Nucleus accumbens (tissue), 56 donors: ENCODE measurements at regions not wholly inside any gene's neighbourhood (a gene's known extent, or its start where the extent isn't known, plus 50 kb on each side); places are given as distances from the start of the nearest gene placed in this dataset.
"Not testable (repeated sequence)": the region's sequence is repeated elsewhere in the genome, so short reads cannot be mapped to it uniquely, and the experiment has no call there.

ENCODE experiments used
- DNase-seq, 56 donors: peaks; one replicate each; lab custom pipeline; 2025; lab: John Stamatoyannopoulos, UW

GRCh38 chr10:78332012-78332411 is 298.3 kb downstream of the RPS24 start:
- peak in 3 of 56 donors; percentile 5 to 27 (median 17) for DNase-seq

DNA sequence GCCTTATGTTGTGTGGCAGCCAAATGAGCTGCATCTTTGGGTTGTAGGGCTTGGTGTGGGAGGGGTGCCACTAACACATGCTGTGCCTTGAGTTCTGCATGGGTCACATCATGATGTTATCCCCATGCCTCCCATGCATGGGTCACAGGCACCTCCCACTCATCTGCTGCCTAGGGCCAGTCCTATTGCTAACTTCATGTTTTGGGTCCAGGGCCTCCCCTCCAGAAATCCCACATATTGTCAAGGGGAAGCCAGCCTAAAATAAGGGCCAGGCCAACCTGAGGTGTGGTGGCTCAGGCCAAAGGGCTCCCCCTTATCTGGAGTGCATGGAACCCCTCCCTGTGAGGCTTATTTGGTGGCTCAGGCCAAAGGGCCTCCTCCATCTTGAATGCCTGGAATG is 299.0 kb downstream of the RPS24 start:
- no peak for DNase-seq

- no peak for DNase-seq
Observed at GRCh38 chr10:78333362-78334143, 299.9 kb downstream of the RPS24 start.

GRCh38 chr10:78335371-78335690 is 301.7 kb downstream of the RPS24 start:
- DNase-seq: no peak

- peak in 24 of 56 donors; percentile 12 to 61 (median 36) for DNase-seq
Observed at GRCh38 chr10:78335691-78336401, 302.2 kb downstream of the RPS24 start.

GRCh38 chr10:78336402-78336791 is 302.7 kb downstream of the RPS24 start:
- no peak for DNase-seq

- DNase-seq: no peak
Observed at GRCh38 chr10:78337016-78337415, 303.4 kb downstream of the RPS24 start.

DNA sequence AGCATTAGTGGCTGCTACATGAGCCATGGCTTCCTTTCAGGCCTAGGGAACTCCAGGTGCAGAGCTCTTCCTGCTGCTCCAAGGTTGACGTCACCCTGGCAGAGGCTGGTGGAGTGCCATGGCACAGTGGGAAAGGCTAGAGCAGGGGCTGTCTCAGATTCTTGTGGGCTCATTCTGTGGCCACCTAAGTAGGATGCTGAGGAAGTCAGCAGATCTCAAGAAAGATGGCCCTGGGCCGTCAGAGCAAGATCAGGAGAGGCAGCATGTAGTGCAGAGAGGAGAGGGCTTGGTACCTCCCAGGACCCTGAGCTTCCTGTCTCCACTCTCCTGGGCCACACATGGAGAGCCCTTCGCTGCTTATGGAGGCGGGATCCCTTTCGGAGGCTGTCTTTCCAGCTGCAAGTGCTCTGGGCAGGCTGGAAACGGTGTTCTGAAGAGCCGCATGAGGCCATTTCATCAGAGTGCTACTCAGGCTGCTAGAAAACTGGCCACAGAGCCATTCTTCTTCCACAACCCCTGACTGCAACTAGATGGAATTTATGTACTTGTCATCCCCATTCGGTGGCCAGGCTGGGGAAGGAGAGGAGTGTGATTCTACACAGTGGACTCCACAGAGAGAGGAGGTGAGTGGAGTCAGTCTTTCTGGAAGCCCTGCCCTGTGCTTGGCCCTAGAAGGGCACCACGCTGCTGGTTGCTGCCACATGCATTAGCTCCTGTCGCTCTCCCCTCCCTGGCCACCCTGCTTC is 304.2 kb downstream of the RPS24 start:
- DNase-seq: no peak

DNA sequence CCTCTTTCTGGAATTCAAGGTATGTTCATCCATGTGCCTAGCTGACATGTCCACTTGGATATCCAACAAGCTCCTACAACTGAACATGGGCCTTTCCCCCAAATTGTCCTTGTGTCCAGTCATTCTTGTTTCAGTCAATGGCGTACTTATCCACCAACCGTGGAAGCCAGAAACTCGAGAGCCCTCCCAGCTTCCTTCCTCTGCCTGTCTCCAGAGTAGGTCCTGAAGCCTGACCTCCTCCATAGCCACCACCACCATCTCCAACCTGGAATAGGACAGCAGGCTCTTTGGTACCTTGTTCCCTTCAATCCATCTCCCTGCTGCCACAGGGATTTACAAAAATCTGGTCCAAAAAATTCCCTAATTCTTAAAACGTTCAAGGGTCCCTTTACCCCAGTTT is 305.1 kb downstream of the RPS24 start:
- DNase-seq: no peak

- peak in 8 of 56 donors; percentile 9 to 63 (median 22) for DNase-seq
Observed at GRCh38 chr10:78339251-78339650, 305.6 kb downstream of the RPS24 start.

GRCh38 chr10:78341953-78342614 is 308.4 kb downstream of the RPS24 start:
- DNase-seq: no peak

DNA sequence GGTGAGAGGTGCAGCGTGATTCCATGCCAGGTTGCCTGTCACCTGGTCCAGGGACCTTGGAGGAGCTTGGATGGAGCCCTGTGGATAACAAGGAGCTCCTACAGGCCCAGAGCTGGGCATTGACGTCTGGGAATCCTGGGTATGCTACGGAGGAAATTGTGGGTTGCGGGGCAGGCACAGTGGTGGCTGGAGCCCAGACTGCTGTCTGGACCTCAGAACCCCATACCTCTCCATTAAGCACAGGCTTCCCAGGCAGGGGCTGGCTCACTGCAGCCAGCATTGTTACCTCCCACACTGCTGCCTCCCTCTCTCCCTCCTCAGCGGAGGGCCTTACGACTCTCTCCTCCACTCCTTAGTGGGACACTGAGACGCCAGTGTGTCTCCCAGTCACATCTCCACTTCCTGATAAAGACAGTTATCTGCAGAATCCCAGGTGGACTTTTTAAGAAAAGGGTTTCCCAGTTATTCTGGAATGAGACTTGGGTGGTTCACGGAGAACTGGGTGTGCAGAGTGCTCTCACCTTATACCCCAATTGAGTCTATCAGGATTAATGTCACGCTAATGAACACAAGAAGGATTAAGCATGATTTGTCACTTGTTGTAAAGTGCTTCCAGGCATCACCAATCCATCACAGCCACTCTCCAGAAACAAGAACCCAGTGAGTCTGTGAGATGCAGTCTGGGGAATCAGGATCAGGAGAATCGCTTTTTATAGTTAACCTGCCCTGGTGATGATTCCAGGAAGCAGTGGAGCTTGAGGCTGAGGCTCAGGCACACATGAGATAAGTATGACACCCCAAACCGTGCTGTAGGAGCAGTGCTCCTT is 309.4 kb downstream of the RPS24 start:
- DNase-seq: no peak

GRCh38 chr10:78344257-78344656 is 310.6 kb downstream of the RPS24 start:
- DNase-seq: not testable (repeated sequence)

DNA sequence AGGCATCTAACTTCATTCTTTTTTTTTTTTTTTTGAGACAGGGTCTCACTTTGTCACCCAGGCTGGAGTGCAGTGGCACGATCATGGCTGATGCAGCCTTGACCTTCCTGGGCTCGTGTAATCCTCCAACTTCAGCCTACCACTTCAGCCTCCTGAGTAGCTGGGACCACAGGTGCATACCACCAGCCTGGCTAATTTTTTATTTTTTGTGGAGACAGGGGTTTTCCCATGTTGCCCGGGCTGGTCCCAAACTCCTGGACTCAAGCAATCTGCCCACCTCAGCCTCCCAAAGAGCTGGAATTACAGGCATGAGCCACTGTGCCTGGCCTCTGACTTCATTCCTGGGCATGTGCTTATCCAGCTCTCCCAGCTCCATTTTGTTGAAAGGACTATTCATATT is 311.9 kb downstream of the RPS24 start:
- not testable (repeated sequence) for DNase-seq

DNA sequence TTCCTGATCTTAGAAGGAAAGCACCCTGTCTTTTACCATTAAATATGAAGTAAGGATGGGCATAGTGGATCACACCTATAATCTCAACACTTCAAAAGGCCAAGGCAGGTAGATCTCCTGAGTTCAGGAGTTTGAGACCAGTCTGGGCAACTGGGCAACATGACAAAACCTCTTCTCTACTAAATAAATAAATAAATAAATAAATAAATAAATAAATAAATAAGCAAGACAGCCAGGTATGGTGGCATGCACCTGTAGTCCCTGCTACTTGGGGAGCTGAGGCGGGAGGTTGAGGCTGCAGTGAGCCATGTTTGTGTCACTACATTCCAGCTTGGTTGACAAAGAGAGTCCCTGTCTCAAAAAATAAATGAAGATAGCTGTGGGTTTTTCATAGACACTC is 313.1 kb downstream of the RPS24 start:
- no peak for DNase-seq

- DNase-seq: peak in 1 of 56 donors; percentile 9
Observed at GRCh38 chr10:78348411-78349164, 314.9 kb downstream of the RPS24 start.

- DNase-seq: no peak
Observed at GRCh38 chr10:78349165-78349516, 315.5 kb downstream of the RPS24 start.

- no peak for DNase-seq
Observed at GRCh38 chr10:78349911-78350663, 316.4 kb downstream of the RPS24 start.

DNA sequence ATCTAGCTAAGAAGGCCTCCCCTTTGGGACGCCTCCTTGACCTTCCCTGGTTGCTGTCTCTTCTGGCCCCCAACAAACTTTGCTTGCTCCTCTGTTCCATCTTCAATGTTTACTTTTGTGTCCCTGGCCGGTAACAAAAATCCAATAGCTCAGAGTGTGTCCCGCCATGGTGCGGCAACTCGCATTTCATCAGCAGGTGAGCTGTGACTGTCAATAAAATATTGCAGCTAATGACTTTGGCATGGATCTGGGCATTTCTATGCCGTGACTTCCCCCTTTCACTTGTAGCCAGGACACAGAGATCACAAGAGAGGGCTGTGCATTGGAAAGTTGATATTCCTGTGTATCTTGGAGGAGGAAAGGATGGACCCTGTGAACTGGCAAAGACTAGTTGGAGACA is 317.6 kb downstream of the RPS24 start:
- DNase-seq: no peak
